Caco-2 (cell line): ENCODE measurements at regions not wholly inside any gene's neighbourhood (a gene's known extent, or its start where the extent isn't known, plus 50 kb on each side); places are given as distances from the start of the nearest gene placed in this dataset.

Source experiments
- BruUV-seq: library from RNA; stranded (reverse); fragments of 400-500 nt; replicated peaks from 2 replicates; lab custom pipeline; 2021; lab: Mats Ljungman, UMichigan
- CTCF ChIA-PET: fragments of 300-600 bp; sonication (Branson Sonifier 250); formaldehyde crosslinking; loops from one replicate; lab custom pipeline; 2022; ENCODE audit warnings: antibody characterized with exemption; lab: Charles Lee
- POLR2A ChIA-PET: fragments of 300-600 bp; sonication (Branson Sonifier 250); formaldehyde crosslinking; loops from one replicate; lab custom pipeline; 2022; ENCODE audit warnings: antibody characterized with exemption; lab: Charles Lee
- DNase-seq, 2 experiments: peaks; one replicate each; pipeline versions ENCODE4 v3.0.0 to v3.0.0-alpha.2; 2020 to 2022
- H3K27me3 ChIP-seq: replicated peaks from 2 replicates; pipeline ENCODE4 v1.6.0; 2011; ENCODE audit warnings: low read length; ENCODE audit not compliant: control insufficient read depth, insufficient read depth
- H3K36me3 ChIP-seq: 2 replicates; pipeline ENCODE4 v1.5.1; 2011; ENCODE audit warnings: low read length; ENCODE audit not compliant: control insufficient read depth, insufficient read depth
- H3K4me1 ChIP-seq: fragments of 250-450 bp; sonication (Bioruptor Pico); 2 replicates; pipeline ENCODE4 v1.5.1; 2020; ENCODE audit warnings: mild to moderate bottlenecking
- H3K4me3 ChIP-seq: 2 replicates; pipeline ENCODE4 v1.5.1; 2011; ENCODE audit warnings: low read depth, mild to moderate bottlenecking, control low read depth, low read length
- H3K9me3 ChIP-seq: fragments of 250-450 bp; sonication (Bioruptor Pico); 2 replicates; pipeline ENCODE4 v1.5.1; 2020; ENCODE audit warnings: mild to moderate bottlenecking, moderate library complexity
- H3K27ac Mint-ChIP-seq: one replicate; pipeline ENCODE4 v1.8.0; 2022; ENCODE audit warnings: mixed read lengths; ENCODE audit not compliant: unreplicated experiment
- H3K27me3 Mint-ChIP-seq: one replicate; pipeline ENCODE4 v1.8.0; 2022; ENCODE audit warnings: mixed read lengths; ENCODE audit not compliant: insufficient read depth, unreplicated experiment
- H3K36me3 Mint-ChIP-seq: one replicate; pipeline ENCODE4 v1.8.0; 2022; ENCODE audit warnings: mild to moderate bottlenecking, mixed read lengths; ENCODE audit not compliant: insufficient read depth, unreplicated experiment
- H3K4me1 Mint-ChIP-seq: one replicate; pipeline ENCODE4 v1.8.0; 2022; ENCODE audit warnings: low read depth, mixed read lengths; ENCODE audit not compliant: unreplicated experiment
- H3K4me3 Mint-ChIP-seq: one replicate; pipeline ENCODE4 v1.8.0; 2022; ENCODE audit warnings: mild to moderate bottlenecking, moderate library complexity, mixed read lengths; ENCODE audit not compliant: unreplicated experiment
- H3K9me3 Mint-ChIP-seq: one replicate; pipeline ENCODE4 v1.8.0; 2022; ENCODE audit warnings: mixed read lengths; ENCODE audit not compliant: unreplicated experiment
- CTCF ChIP-seq, 2 experiments: fragments of 200-600 bp in 1 of 2; IDR thresholded peaks; 1 replicate in 1 of 2; 2 replicates in 1 of 2; pipeline versions ENCODE4 v1.5.1 to v1.8.0; 2011 to 2022; ENCODE audit warnings: antibody characterized with exemption in 1 of 2, control low read depth in 1 of 2, inconsistent platforms in 1 of 2, low read depth in 1 of 2, low read length in 1 of 2, mild to moderate bottlenecking in 1 of 2, moderate library complexity in 1 of 2; ENCODE audit not compliant: insufficient read depth in 1 of 2, severe bottlenecking in 1 of 2, unreplicated experiment in 1 of 2
- intact Hi-C: fragments of 100-400 bp; cut with micrococcal nuclease; formaldehyde crosslinking; loops from one replicate; pipeline ENCODE4 v1.10.0; 2022; ENCODE audit not compliant: unreplicated experiment

DNA sequence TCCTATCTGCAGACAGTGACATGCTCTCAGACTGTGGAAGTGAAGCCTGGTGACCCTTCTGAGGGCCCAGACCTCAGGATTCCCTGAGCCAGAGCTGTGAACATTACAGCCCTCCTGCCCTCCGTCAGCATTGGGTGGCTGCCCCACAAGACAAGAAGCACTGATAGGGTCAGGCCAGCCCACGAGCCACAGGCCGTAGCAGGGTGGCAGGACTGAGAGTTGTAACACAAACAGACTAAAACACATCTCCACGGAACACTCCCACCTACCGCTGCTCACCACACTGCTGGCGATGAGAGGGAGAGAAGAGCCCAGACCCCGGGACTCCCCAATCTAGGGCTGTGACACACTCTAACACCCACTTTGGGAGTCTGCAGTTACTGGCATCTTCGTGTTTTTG lies 264.8 kb upstream of the FSIP2 start:
- no peak for TF ChIP-seq CTCF (IDR thresholded peaks at IDR 0.05; ENCODE audit: insufficient read depth in 1 of 2, low read depth in 1 of 2, low read length in 1 of 2, severe bottlenecking in 1 of 2, unreplicated experiment in 1 of 2)
- Mint-ChIP-seq H3K9me3 (no peaks in the 10 kb centered on the region), H3K36me3 (no peaks in the 10 kb centered on the region), H3K27ac (no peak overlapping the region), H3K4me1 (no peaks in the 10 kb centered on the region), H3K27me3 (no peaks in the 10 kb centered on the region), H3K4me3 (no peak overlapping the region)
- H3K27me3 ChIP-seq = no peaks in the 10 kb centered on the region
- no peak for DNase-seq
- no peaks in the 10 kb centered on the region for H3K36me3 ChIP-seq
- no peaks in the 10 kb centered on the region for H3K4me1 ChIP-seq
- intact Hi-C loops = no loop called here
- POLR2A ChIA-PET = no interaction called here
- BruUV-seq = no TSS peak
- no peak overlapping the region for H3K4me3 ChIP-seq
- CTCF ChIA-PET = no interaction called here
- no peaks in the 10 kb centered on the region for H3K9me3 ChIP-seq

DNA sequence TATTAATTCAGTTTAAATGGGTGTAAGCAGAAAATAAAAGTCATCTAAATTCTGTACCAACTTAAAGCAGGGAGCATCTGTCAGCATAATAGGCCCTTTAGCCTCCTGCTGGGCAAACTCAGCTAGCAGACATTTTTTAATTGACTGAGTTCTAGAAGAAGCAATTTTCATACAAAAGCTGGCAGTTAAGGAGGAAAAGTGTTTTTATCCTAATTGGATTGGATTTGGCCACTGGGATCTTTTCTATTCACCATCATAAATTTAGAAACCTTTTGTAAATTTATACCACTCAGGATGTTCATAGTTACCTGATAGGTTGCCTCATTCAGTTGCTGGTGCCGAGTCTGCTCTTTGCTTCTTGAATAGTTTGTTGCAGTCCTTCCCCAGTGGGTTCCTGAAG lies 262.7 kb upstream of the FSIP2 start:
- H3K27me3 Mint-ChIP-seq = no peaks in the 10 kb centered on the region
- no peak overlapping the region for H3K4me3 Mint-ChIP-seq
- BruUV-seq = no TSS peak
- no peak for DNase-seq
- POLR2A ChIA-PET = no interaction called here
- no peaks in the 10 kb centered on the region for H3K9me3 ChIP-seq
- no peaks in the 10 kb centered on the region for H3K36me3 Mint-ChIP-seq
- no peaks in the 10 kb centered on the region for H3K36me3 ChIP-seq
- intact Hi-C loops = loop anchor here (2.0 kb wide), 1 partner anchor 185 kb away; no protein-coding TSS in a partner anchor
- H3K27me3 ChIP-seq = no peaks in the 10 kb centered on the region
- H3K4me1 ChIP-seq = no peaks in the 10 kb centered on the region
- CTCF ChIA-PET = no interaction called here
- no peak for TF ChIP-seq CTCF (IDR thresholded peaks at IDR 0.05; ENCODE audit: insufficient read depth in 1 of 2, low read depth in 1 of 2, low read length in 1 of 2, severe bottlenecking in 1 of 2, unreplicated experiment in 1 of 2)
- H3K4me3 ChIP-seq = no peak overlapping the region
- H3K9me3 Mint-ChIP-seq = no peaks in the 10 kb centered on the region
- H3K27ac Mint-ChIP-seq = no peak overlapping the region
- H3K4me1 Mint-ChIP-seq = no peaks in the 10 kb centered on the region

DNA sequence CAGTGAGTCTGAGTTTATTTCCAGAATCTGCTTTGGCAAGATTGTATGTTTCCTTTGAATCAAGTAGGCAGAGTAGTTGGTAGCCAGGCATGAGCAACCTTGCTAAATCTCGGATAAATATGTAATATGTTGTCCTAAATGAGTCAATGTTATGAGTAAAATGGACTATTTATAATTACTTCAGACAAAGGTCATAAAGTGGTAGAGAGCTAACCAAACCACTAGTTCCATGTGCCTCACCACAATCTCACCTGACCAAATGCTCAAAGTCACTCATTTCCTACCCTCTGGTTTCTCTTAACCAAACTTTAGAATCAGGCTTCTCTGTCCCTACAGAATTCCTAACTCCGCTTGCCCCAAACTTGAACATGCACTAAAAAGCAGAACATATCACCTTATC lies 261.2 kb upstream of the FSIP2 start:
- Mint-ChIP-seq H3K27me3 (no peaks in the 10 kb centered on the region), H3K4me3 (no peak overlapping the region), H3K27ac (no peak overlapping the region), H3K36me3 (no peaks in the 10 kb centered on the region), H3K4me1 (no peaks in the 10 kb centered on the region), H3K9me3 (no peaks in the 10 kb centered on the region)
- ChIA-PET POLR2A (no interaction called here), CTCF (no interaction called here)
- no peak for TF ChIP-seq CTCF (IDR thresholded peaks at IDR 0.05; ENCODE audit: insufficient read depth in 1 of 2, low read depth in 1 of 2, low read length in 1 of 2, severe bottlenecking in 1 of 2, unreplicated experiment in 1 of 2)
- H3K4me3 ChIP-seq = no peak overlapping the region
- DNase-seq = no peak
- BruUV-seq = no TSS peak
- H3K9me3 ChIP-seq = no peaks in the 10 kb centered on the region
- no peaks in the 10 kb centered on the region for H3K4me1 ChIP-seq
- no peaks in the 10 kb centered on the region for H3K27me3 ChIP-seq
- no peaks in the 10 kb centered on the region for H3K36me3 ChIP-seq
- intact Hi-C loops = loop anchor here (2.0 kb wide), 1 partner anchor 187 kb away; no protein-coding TSS in a partner anchor
